NB4 (cell line): ENCODE measurements at regions not wholly inside any gene's neighbourhood (a gene's known extent, or its start where the extent isn't known, plus 50 kb on each side); places are given as distances from the start of the nearest gene placed in this dataset.

Experiments used
- CTCF ChIP-seq: IDR thresholded peaks from one replicate; pipeline ENCODE4 v1.5.1; 2012; ENCODE audit warnings: low read depth, low read length
- MAX ChIP-seq: IDR thresholded peaks from 2 replicates; pipeline ENCODE4 v1.6.1; 2011; ENCODE audit warnings: low read depth, low read length
- POLR2A ChIP-seq: IDR thresholded peaks from 2 replicates; pipeline ENCODE4 v1.6.1; 2011; ENCODE audit warnings: mild to moderate bottlenecking; ENCODE audit not compliant: insufficient read length; ENCODE audit errors: extremely low read depth

GRCh38 chr15:96699871-96700401 is 369.4 kb downstream of the NR2F2 start:
- TF ChIP-seq CTCF (no peak), POLR2A (no peak), MAX (no peak)
